ENCODE measurements at regions not wholly inside any gene's neighbourhood (a gene's known extent, or its start where the extent isn't known, plus 50 kb on each side); places are given as distances from the start of the nearest gene placed in this dataset.

- intact Hi-C loops (cut with micrococcal nuclease) = no loop called here
- no peaks in the 10 kb centered on the region; a peak in 1 of 4 replicates for H3K9me3 ChIP-seq (ENCODE audit: control insufficient read depth in 1 of 2, insufficient read depth in 1 of 2, low read depth in 1 of 2, low read length in 2 of 2)
- ATAC-seq (no peak), DNase-seq (ENCODE audit: low read depth, low spot score) (no peak)
- no peaks in the 10 kb centered on the region for H3K27me3 ChIP-seq (ENCODE audit: insufficient read depth, low read length)
- no peak overlapping the region for H2AFZ ChIP-seq (ENCODE audit: low read depth, low read length, poor library complexity, severe bottlenecking)
- no TSS peak for BruUV-seq (replicated peaks)
- no peak overlapping the region for H3K27ac ChIP-seq (ENCODE audit: low read depth, low read length)
- no peaks in the 10 kb centered on the region for H3K79me2 ChIP-seq (ENCODE audit: insufficient read depth, low read length)
- no peaks in the 10 kb centered on the region for H3K9me2 ChIP-seq (ENCODE audit: insufficient read depth)
- no peak overlapping the region for H3K4me3 ChIP-seq (replicated peaks in 1 of 2; ENCODE audit: low read depth in 1 of 2, low read length in 2 of 2)
- no peak overlapping the region for H3K4me2 ChIP-seq (ENCODE audit: low read length)
- H3K4me1 ChIP-seq (ENCODE audit: control insufficient read depth in 1 of 2, insufficient read depth in 2 of 2, low read length in 2 of 2) = no peaks in the 10 kb centered on the region
- no peak overlapping the region for H3K9ac ChIP-seq (ENCODE audit: low read length)
- ChIA-PET POLR2A (no interaction called here), RAD21 (ENCODE audit: low non-redundant PET in 1 of 2, low total read pairs in 2 of 2, uncharacterized antibody in 2 of 2, unreplicated experiment in 2 of 2) (no interaction called here), CTCF (no interaction called here)
- H3K36me3 ChIP-seq (ENCODE audit: control insufficient read depth in 1 of 2, insufficient read depth in 2 of 2, low read length in 2 of 2) = no peaks in the 10 kb centered on the region
- TF ChIP-seq CBX3 (IDR thresholded peaks at IDR 0.05; ENCODE audit: low read depth) (no peak), MAX (IDR thresholded peaks at IDR 0.05) (no peak), JUND (IDR thresholded peaks at IDR 0.05) (no peak), ELF1 (IDR thresholded peaks at IDR 0.05; ENCODE audit: borderline replicate concordance, low read depth) (no peak), SP1 (IDR thresholded peaks at IDR 0.05; ENCODE audit: low read depth) (no peak), SIN3A (IDR thresholded peaks at IDR 0.05; ENCODE audit: low read depth) (no peak), ZFX (IDR thresholded peaks at IDR 0.05) (no peak), POLR2AphosphoS5 (IDR thresholded peaks at IDR 0.05; ENCODE audit: low read depth, low read length) (no peak), POLR2A (IDR thresholded peaks at IDR 0.05; ENCODE audit: borderline replicate concordance, extremely low read depth, insufficient read depth, insufficient read length) (no peak), EZH2phosphoT487 (IDR thresholded peaks at IDR 0.05; ENCODE audit: borderline replicate concordance) (no peak), ZBTB33 (IDR thresholded peaks at IDR 0.05; ENCODE audit: extremely low read depth, insufficient replicate concordance, low read length) (no peak), FOSL1 (IDR thresholded peaks at IDR 0.05; ENCODE audit: low read depth) (no peak), YY1 (IDR thresholded peaks at IDR 0.05; ENCODE audit: extremely low read depth, insufficient replicate concordance, low read depth, low read length) (no peak), EZH2 (IDR thresholded peaks at IDR 0.05) (no peak), ZNF274 (IDR thresholded peaks at IDR 0.05; ENCODE audit: low read depth, low read length) (no peak), RAD21 (IDR thresholded peaks at IDR 0.05; ENCODE audit: low read depth) (no peak), TCF7L2 (IDR thresholded peaks at IDR 0.05; ENCODE audit: borderline replicate concordance, extremely low read depth, insufficient read depth, insufficient read length) (no peak), CTCF (IDR thresholded peaks at IDR 0.05 in 2 of 3, conservative IDR thresholded peaks at IDR 0.05 in 1 of 3; ENCODE audit: borderline replicate concordance in 1 of 3, insufficient read depth in 1 of 3, low read depth in 2 of 3, low read length in 2 of 3) (no peak)
- TF ChIP-seq, protein P1, sequence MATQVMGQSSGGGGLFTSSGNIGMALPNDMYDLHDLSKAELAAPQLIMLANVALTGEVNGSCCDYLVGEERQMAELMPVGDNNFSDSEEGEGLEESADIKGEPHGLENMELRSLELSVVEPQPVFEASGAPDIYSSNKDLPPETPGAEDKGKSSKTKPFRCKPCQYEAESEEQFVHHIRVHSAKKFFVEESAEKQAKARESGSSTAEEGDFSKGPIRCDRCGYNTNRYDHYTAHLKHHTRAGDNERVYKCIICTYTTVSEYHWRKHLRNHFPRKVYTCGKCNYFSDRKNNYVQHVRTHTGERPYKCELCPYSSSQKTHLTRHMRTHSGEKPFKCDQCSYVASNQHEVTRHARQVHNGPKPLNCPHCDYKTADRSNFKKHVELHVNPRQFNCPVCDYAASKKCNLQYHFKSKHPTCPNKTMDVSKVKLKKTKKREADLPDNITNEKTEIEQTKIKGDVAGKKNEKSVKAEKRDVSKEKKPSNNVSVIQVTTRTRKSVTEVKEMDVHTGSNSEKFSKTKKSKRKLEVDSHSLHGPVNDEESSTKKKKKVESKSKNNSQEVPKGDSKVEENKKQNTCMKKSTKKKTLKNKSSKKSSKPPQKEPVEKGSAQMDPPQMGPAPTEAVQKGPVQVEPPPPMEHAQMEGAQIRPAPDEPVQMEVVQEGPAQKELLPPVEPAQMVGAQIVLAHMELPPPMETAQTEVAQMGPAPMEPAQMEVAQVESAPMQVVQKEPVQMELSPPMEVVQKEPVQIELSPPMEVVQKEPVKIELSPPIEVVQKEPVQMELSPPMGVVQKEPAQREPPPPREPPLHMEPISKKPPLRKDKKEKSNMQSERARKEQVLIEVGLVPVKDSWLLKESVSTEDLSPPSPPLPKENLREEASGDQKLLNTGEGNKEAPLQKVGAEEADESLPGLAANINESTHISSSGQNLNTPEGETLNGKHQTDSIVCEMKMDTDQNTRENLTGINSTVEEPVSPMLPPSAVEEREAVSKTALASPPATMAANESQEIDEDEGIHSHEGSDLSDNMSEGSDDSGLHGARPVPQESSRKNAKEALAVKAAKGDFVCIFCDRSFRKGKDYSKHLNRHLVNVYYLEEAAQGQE (IDR thresholded peaks at IDR 0.05; ENCODE audit: low read depth) = no peak
- no peaks in the 10 kb centered on the region; the same call in 1 of the 2 replicates for H4K20me1 ChIP-seq (ENCODE audit: insufficient read depth)
These were observed 302.0 kb downstream of the WDR72 start for GRCh38 chr15:53457479-53457878.
